HepG2 (cell line): ENCODE measurements at regions not wholly inside any gene's neighbourhood (a gene's known extent, or its start where the extent isn't known, plus 50 kb on each side); places are given as distances from the start of the nearest gene placed in this dataset.

ENCODE experiments used
- ATAC-seq: fragments of 200-7000 bp; cut with Tn5 transposase; 3 replicates; pipeline ENCODE4 v1.9.1; 2020; ENCODE audit warnings: mild to moderate bottlenecking, moderate library complexity
- BruUV-seq: library from RNA; stranded (reverse); fragments of 400-500 nt; replicated peaks from 2 replicates; lab custom pipeline; 2021; lab: Mats Ljungman, UMichigan
- CTCF ChIA-PET: fragments of 300-600 bp; formaldehyde crosslinking; extraction: SDS; loops from one replicate; lab custom pipeline; 2021; ENCODE audit warnings: low total read pairs, inconsistent platforms, low intra/inter-chr PET ratio; lab: Yijun Ruan, JAX
- POLR2A ChIA-PET: fragments of 350-600 bp; sonication (Branson Sonifier 250); formaldehyde crosslinking; loops from one replicate; lab custom pipeline; 2020; ENCODE audit warnings: antibody characterized with exemption, inconsistent platforms; lab: Yijun Ruan, JAX
- DNase-seq: peaks from one replicate; pipeline ENCODE4 v3.0.0-alpha.2; 2015; ENCODE audit warnings: low spot score
- FAIRE-seq: peaks from 3 replicates; lab custom pipeline; 2011; peaks lifted over from hg19 to GRCh38; lab: Jason Lieb, UNC
- H2AFZ ChIP-seq: one replicate; pipeline ENCODE4 v1.6.1; 2011; ENCODE audit warnings: low read length, inconsistent platforms
- H3K27ac ChIP-seq: fragments of 300-600 bp; 3 replicates; pipeline ENCODE4 v1.8.0; 2011; ENCODE audit warnings: mixed run types, mild to moderate bottlenecking, mixed read lengths, low read length, inconsistent platforms; ENCODE audit not compliant: insufficient read depth; ENCODE audit errors: extremely low read length
- H3K27me3 ChIP-seq, 2 experiments: fragments of 200-600 bp in 1 of 2; 2 replicates in 1 of 2; 3 replicates in 1 of 2; pipeline versions ENCODE4 v1.6.0 to v1.8.0; 2011; ENCODE audit warnings: low read length in 2 of 2, mild to moderate bottlenecking in 2 of 2, moderate library complexity in 2 of 2, inconsistent platforms in 1 of 2; ENCODE audit not compliant: insufficient read depth in 2 of 2, control insufficient read depth in 1 of 2
- H3K36me3 ChIP-seq, 2 experiments: fragments of 200-600 bp in 1 of 2; replicated peaks in 1 of 2; 2 replicates in 1 of 2; 3 replicates in 1 of 2; pipeline versions ENCODE4 v1.5.1 to v1.8.0; 2011; ENCODE audit warnings: low read length in 2 of 2, inconsistent platforms in 1 of 2; ENCODE audit not compliant: insufficient read depth in 2 of 2, control insufficient read depth in 1 of 2
- H3K4me1 ChIP-seq: 2 replicates; pipeline ENCODE4 v1.5.1; 2012; ENCODE audit warnings: low read length, inconsistent platforms; ENCODE audit not compliant: insufficient read depth
- H3K4me2 ChIP-seq: 2 replicates; pipeline ENCODE4 v1.6.0; 2011; ENCODE audit warnings: low read depth, low read length, inconsistent platforms
- H3K4me3 ChIP-seq, 3 experiments: fragments of 200-600 bp in 1 of 3; sonication (generic), shearing (Covaris generic) in 1 of 3; replicated peaks in 1 of 3; 2 replicates each; pipeline ENCODE4 v1.5.1; 2011 to 2016; ENCODE audit warnings: low read length in 3 of 3, inconsistent platforms in 2 of 3, low read depth in 2 of 3, mild to moderate bottlenecking in 2 of 3, control low read depth in 1 of 3, mixed read lengths in 1 of 3; ENCODE audit not compliant: insufficient read depth in 1 of 3
- H3K79me2 ChIP-seq: one replicate; pipeline ENCODE4 v1.6.1; 2011; ENCODE audit warnings: low read length, inconsistent platforms; ENCODE audit not compliant: insufficient read depth
- H3K9ac ChIP-seq: 2 replicates; pipeline ENCODE4 v1.6.0; 2011; ENCODE audit warnings: mild to moderate bottlenecking, low read depth, low read length, inconsistent platforms; ENCODE audit not compliant: insufficient read depth
- H3K9me3 ChIP-seq: 2 replicates; pipeline ENCODE4 v1.5.1; 2012; ENCODE audit warnings: mild to moderate bottlenecking, low read length
- H4K20me1 ChIP-seq: 2 replicates; pipeline ENCODE4 v1.6.0; 2011; ENCODE audit warnings: inconsistent platforms, mild to moderate bottlenecking, low read length, moderate library complexity; ENCODE audit not compliant: insufficient read depth
- FOXP1 ChIP-seq, 2 experiments: fragments of 450-650 bp in 1 of 2; IDR thresholded peaks; 2 replicates each; pipeline ENCODE4 v1.6.1; 2017 to 2018; ENCODE audit warnings: antibody characterized with exemption in 1 of 2
- HOXA3 ChIP-seq: sonication (generic); formaldehyde crosslinking; IDR thresholded peaks from 2 replicates; pipeline ENCODE4 v1.5.0; 2020; ENCODE audit warnings: missing genetic modification reagents
- KLF11 ChIP-seq: IDR thresholded peaks from 2 replicates; pipeline ENCODE4 v1.6.1; 2016; ENCODE audit warnings: missing compliant biosample characterization
- MED1 ChIP-seq: sonication (generic); formaldehyde crosslinking; IDR thresholded peaks from 2 replicates; pipeline ENCODE4 v1.4.0; 2020; ENCODE audit warnings: missing genetic modification reagents
- PREB ChIP-seq: sonication (generic); formaldehyde crosslinking; IDR thresholded peaks from 2 replicates; pipeline ENCODE4 v1.4.0; 2020; ENCODE audit warnings: missing genetic modification reagents
- SETDB1 ChIP-seq: sonication (generic); formaldehyde crosslinking; IDR thresholded peaks from 2 replicates; pipeline ENCODE4 v1.5.1; 2020; ENCODE audit warnings: missing genetic modification reagents, mild to moderate bottlenecking, borderline replicate concordance
- SMARCC2 ChIP-seq: fragments of 450-650 bp; IDR thresholded peaks from 2 replicates; pipeline ENCODE4 v1.6.1; 2017; ENCODE audit warnings: antibody characterized with exemption, mild to moderate bottlenecking
- TBP ChIP-seq: sonication (generic); formaldehyde crosslinking; IDR thresholded peaks from 2 replicates; pipeline ENCODE4 v1.5.0; 2020; ENCODE audit warnings: missing genetic modification reagents
- ZC3H4 ChIP-seq: sonication (generic); formaldehyde crosslinking; IDR thresholded peaks from 2 replicates; pipeline ENCODE4 v1.4.0; 2020; ENCODE audit warnings: missing genetic modification reagents, borderline replicate concordance
- ZNF224 ChIP-seq: sonication (generic); formaldehyde crosslinking; IDR thresholded peaks from 2 replicates; pipeline ENCODE4 v1.5.0; 2020; ENCODE audit warnings: mild to moderate bottlenecking, missing genetic modification reagents
- ZNF343 ChIP-seq: sonication (generic); formaldehyde crosslinking; IDR thresholded peaks from 2 replicates; pipeline ENCODE4 v1.4.0; 2020; ENCODE audit warnings: mild to moderate bottlenecking, missing genetic modification reagents
- ZNF672 ChIP-seq: sonication (generic); formaldehyde crosslinking; IDR thresholded peaks from 2 replicates; pipeline ENCODE4 v1.8.1; 2022; ENCODE audit warnings: missing genetic modification reagents
- ZNF704 ChIP-seq: sonication (generic); formaldehyde crosslinking; IDR thresholded peaks from 2 replicates; pipeline ENCODE4 v1.8.1; 2023; ENCODE audit warnings: mild to moderate bottlenecking, inconsistent platforms, moderate library complexity, missing genetic modification reagents, borderline replicate concordance
- WGBS: methylation state at CpG from one replicate; pipeline ENCODE4 v1.1.6; 2017; ENCODE audit warnings: low lambda C conversion rate; 5-methylcytosine and 5-hydroxymethylcytosine counted together
- in situ Hi-C: cut with HindIII; loops from 2 replicates; pipeline ENCODE4 v1.10.0; 2017; ENCODE audit warnings: low pct_unique_long_range_greater_than_20kb; ENCODE audit not compliant: extremely low pct_ligation_motif_present
- intact Hi-C: fragments of 100-400 bp; cut with micrococcal nuclease; formaldehyde crosslinking; loops from one replicate; pipeline ENCODE4 v1.10.0; 2022; ENCODE audit not compliant: unreplicated experiment

GRCh38 chr13:104163866-104164630, 1097.8 kb upstream of the SLC10A2 start:
- no TSS peak for BruUV-seq
- ATAC-seq, result no peak
- Histone ChIP-seq H4K20me1 (no peaks in the 10 kb centered on the region), H3K4me1 (no peaks in the 10 kb centered on the region), H3K4me3 (no peak overlapping the region), H2AFZ (no peak overlapping the region), H3K4me2 (no peak overlapping the region), H3K9me3 (peaks cover 38% of the 10 kb centered on the region; the same call in 1 of the 2 replicates), H3K79me2 (no peaks in the 10 kb centered on the region), H3K27me3 (no peaks in the 10 kb centered on the region; a peak in 1 of 5 replicates), H3K36me3 (no peaks in the 10 kb centered on the region), H3K27ac (no peak overlapping the region), H3K9ac (no peak overlapping the region)
- CTCF ChIA-PET, result no interaction called here
- POLR2A ChIA-PET, result no interaction called here
- 0% methylated on average over 4 of the region's 4 CpGs for WGBS
- no peak for FAIRE-seq
- no peak for DNase-seq
- intact Hi-C loops (no loop called here), in situ Hi-C loops (no loop called here)
- no peak for TF ChIP-seq ZNF343 (CRISPR knock-in tag)
- no peak for TF ChIP-seq FOXP1 (IDR thresholded peaks at IDR 0.05)
- no peak for TF ChIP-seq FOXP1 (CRISPR knock-in tag; IDR thresholded peaks at IDR 0.05)
- no peak for TF ChIP-seq MED1 (CRISPR knock-in tag)
- TF ChIP-seq ZNF224 (CRISPR knock-in tag), result no peak
- no peak for TF ChIP-seq SETDB1 (CRISPR knock-in tag)
- TF ChIP-seq ZNF672, result no peak
- TF ChIP-seq HOXA3 (CRISPR knock-in tag), result no peak
- TF ChIP-seq ZNF704 (CRISPR knock-in tag), result no peak
- no peak for TF ChIP-seq KLF11 (CRISPR knock-in tag)
- TF ChIP-seq ZC3H4 (CRISPR knock-in tag), result no peak
- TF ChIP-seq SMARCC2, result no peak
- TF ChIP-seq TBP (CRISPR knock-in tag), result no peak
- no peak for TF ChIP-seq PREB (CRISPR knock-in tag)
